Activated CD4-positive, alpha-beta T cell treated with anti-CD3 and anti-CD28 coated beads for 36 hours (primary cell): ENCODE measurements at regions not wholly inside any gene's neighbourhood (a gene's known extent, or its start where the extent isn't known, plus 50 kb on each side); places are given as distances from the start of the nearest gene placed in this dataset.

ENCODE experiments used
- ATAC-seq: fragments of 200-7000 bp; cut with Tn5 transposase; one replicate; pipeline ENCODE4 v1.10.0; 2021; ENCODE audit warnings: mild to moderate bottlenecking, moderate library complexity
- CTCF ChIA-PET: fragments of 350-600 bp; sonication (Branson Sonifier 250); formaldehyde crosslinking; loops from one replicate; lab custom pipeline; 2021; ENCODE audit warnings: antibody characterized with exemption; lab: Charles Lee
- POLR2A ChIA-PET: fragments of 350-600 bp; sonication (Branson Sonifier 250); formaldehyde crosslinking; loops from one replicate; lab custom pipeline; 2021; ENCODE audit warnings: antibody characterized with exemption, inconsistent platforms; lab: Charles Lee
- DNase-seq: peaks from one replicate; pipeline ENCODE4 v3.0.0-alpha.2; 2020
- H3K27ac Mint-ChIP-seq: one replicate; pipeline ENCODE4 v1.8.0; 2021; ENCODE audit warnings: mixed read lengths
- H3K27me3 Mint-ChIP-seq: one replicate; pipeline ENCODE4 v1.8.0; 2021; ENCODE audit warnings: mixed read lengths
- H3K36me3 Mint-ChIP-seq: one replicate; pipeline ENCODE4 v1.8.0; 2021; ENCODE audit warnings: low read depth, mixed read lengths
- H3K4me1 Mint-ChIP-seq: one replicate; pipeline ENCODE4 v1.8.0; 2021; ENCODE audit warnings: mixed read lengths
- H3K4me3 Mint-ChIP-seq: one replicate; pipeline ENCODE4 v1.8.0; 2021; ENCODE audit warnings: mild to moderate bottlenecking, moderate library complexity, mixed read lengths
- H3K9me3 Mint-ChIP-seq: one replicate; pipeline ENCODE4 v1.8.0; 2021; ENCODE audit warnings: low read depth, mixed read lengths
- intact Hi-C, 2 experiments: fragments of 100-400 bp; cut with DNase I in 1 of 2; cut with micrococcal nuclease in 1 of 2; formaldehyde crosslinking; loops; one replicate each; pipeline versions ENCODE4 v1.14.2 to v1.15.1; 2022 to 2024; cut with DNase I, micrococcal nuclease

DNA sequence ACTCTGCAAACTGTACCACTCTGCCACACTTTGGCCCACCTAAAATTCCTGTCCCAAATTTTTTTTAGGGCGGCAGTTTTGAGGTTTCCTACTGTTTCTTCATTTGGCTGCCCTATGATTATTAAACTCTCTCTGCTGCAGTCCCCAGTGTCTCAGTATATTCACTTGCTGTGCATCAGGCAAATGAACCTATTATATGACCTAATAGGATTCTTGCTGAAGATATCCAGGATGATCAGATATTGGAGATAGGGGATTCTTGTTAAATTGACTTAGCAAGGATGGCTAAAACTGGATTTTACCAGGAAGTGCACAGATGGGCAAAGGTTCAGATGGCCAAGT is 410.8 kb upstream of the DDI1 start:
- ChIA-PET CTCF (no interaction called here), POLR2A (no interaction called here)
- no peaks in the 10 kb centered on the region for H3K4me1 Mint-ChIP-seq
- H3K9me3 Mint-ChIP-seq = no peaks in the 10 kb centered on the region
- no peak overlapping the region for H3K4me3 Mint-ChIP-seq
- intact Hi-C loops = no loop called here
- no peak for ATAC-seq
- no peaks in the 10 kb centered on the region for H3K36me3 Mint-ChIP-seq
- peaks cover 1% of the 10 kb centered on the region for H3K27me3 Mint-ChIP-seq
- H3K27ac Mint-ChIP-seq = no peak overlapping the region
- no peak for DNase-seq

DNA sequence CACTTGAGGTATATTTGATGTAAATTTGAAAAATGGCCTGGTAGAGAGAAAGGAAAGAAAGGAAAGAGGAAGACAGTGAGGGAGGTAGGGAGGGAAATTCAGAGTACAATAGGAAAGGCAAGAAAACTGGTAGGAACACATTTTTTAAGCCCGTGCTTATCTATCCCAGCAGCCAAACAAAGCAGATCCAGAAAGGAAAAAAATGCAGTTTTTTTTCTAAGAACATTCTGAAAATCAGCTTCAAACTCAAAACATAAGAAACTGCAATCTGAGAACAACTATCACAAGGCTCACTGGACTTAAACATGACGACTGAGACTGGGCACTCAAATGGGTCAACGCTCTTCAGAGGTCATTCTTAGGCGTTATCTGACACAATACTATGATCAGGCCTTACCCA is 408.3 kb upstream of the DDI1 start:
- ATAC-seq = no peak
- intact Hi-C loops = no loop called here
- DNase-seq = no peak
- Mint-ChIP-seq H3K36me3 (no peaks in the 10 kb centered on the region), H3K4me1 (no peaks in the 10 kb centered on the region), H3K27ac (no peak overlapping the region), H3K9me3 (no peaks in the 10 kb centered on the region), H3K27me3 (peaks cover 1% of the 10 kb centered on the region), H3K4me3 (no peak overlapping the region)
- POLR2A ChIA-PET = no interaction called here
- CTCF ChIA-PET = no interaction called here

DNA sequence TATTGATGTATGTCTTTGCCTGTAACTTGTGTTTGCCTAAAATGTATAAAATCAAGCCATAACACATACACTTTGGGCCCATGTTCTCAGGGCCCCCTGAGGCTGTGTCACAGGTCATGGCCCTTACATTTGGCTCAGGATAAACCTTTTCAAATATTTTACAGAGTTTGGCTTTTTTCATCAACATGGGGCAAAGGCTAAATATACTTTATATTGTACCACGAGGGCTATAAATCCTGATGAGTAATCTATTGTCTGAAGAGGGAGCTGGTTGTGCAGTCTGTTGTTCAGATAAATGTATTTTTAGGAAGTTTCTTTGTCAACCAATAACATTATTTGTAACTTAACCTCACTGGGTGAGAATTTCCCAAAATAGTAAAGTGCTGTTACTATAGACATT is 404.6 kb upstream of the DDI1 start:
- no peak overlapping the region for H3K27ac Mint-ChIP-seq
- intact Hi-C loops = no loop called here
- H3K36me3 Mint-ChIP-seq = no peaks in the 10 kb centered on the region
- ChIA-PET CTCF (interaction anchor here (0.6 kb wide), 1 partner anchor 266 kb away, joined by 3 read pairs; no protein-coding TSS in a partner anchor), POLR2A (no interaction called here)
- no peak for ATAC-seq
- no peaks in the 10 kb centered on the region for H3K9me3 Mint-ChIP-seq
- no peak overlapping the region for H3K4me3 Mint-ChIP-seq
- H3K27me3 Mint-ChIP-seq = peaks cover 1% of the 10 kb centered on the region
- no peaks in the 10 kb centered on the region for H3K4me1 Mint-ChIP-seq
- DNase-seq = no peak

DNA sequence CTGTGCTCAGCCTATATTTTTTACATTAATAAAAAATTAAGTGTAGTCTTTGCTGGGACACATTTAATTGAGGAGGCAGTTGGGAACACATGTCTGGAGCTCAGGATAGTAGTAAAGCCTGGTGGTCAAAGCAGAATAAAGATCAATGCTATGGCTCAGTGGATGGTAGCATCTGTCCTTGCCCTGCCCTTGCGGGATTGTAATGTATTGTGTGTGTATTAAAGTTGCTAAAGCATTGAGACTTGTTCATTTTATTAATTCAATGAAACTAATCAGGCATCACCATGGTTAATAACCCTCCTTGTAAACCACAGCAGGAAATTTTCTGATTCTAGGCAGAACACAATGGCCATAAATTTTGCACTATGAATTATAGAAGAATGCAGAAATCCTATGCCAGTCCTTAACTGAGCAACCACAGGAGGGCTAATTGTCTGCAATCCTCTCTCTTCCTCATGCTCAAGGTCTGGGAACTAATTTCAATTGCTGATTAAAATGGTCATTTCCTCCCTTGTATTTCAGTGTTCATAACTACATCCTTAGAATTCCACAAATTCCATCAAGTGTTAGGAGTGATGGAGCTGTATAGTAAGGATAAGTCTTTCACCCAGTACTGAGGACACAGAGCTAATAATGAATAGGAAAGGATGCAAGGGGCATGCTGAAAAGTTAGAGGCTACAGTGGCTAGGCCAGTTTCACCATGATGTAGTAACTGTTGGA is 403.2 kb upstream of the DDI1 start:
- Mint-ChIP-seq H3K27ac (no peak overlapping the region), H3K27me3 (peaks cover 1% of the 10 kb centered on the region), H3K4me1 (no peaks in the 10 kb centered on the region), H3K4me3 (no peak overlapping the region), H3K36me3 (no peaks in the 10 kb centered on the region), H3K9me3 (no peaks in the 10 kb centered on the region)
- ChIA-PET POLR2A (no interaction called here), CTCF (no interaction called here)
- intact Hi-C loops = no loop called here
- ATAC-seq (no peak), DNase-seq (no peak)

DNA sequence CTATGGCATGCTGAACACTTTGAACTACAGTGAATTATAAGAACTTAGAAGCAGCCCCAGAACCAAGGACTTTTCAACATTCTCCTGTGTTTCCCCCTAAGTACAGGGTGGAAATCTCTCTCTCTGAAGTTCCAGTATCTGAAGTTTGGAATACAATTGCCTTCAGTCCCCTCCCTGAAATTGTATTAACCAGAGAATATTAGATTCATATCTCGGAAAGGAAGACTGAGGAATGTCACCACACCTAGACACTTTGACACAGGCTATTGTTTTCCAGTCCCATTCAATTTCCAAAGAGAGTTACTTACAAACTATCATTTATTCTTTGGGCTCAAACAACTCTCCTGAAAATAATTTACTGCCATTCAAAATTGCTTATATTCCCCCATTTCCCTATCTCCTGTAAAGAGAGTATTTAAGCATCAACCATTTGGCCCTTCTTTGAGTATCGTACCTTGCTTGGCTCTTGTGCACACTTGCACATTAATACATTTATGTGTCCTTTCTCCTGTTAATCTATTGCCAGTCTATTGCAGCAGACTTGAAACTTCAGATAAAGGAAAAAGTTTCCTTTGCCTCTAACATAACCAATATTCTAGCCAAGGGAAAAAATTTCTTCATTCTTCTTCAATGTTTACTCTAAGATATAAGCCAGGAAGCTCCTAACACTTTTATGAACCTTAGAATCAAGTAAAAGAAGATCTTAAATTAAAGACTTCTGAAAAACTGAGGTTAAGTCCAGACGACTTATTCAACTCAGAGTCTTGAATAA is 402.4 kb upstream of the DDI1 start:
- intact Hi-C loops = no loop called here
- Mint-ChIP-seq H3K36me3 (no peaks in the 10 kb centered on the region), H3K27me3 (peaks cover 1% of the 10 kb centered on the region), H3K4me3 (no peak overlapping the region), H3K4me1 (no peaks in the 10 kb centered on the region), H3K9me3 (no peaks in the 10 kb centered on the region), H3K27ac (no peak overlapping the region)
- ChIA-PET CTCF (no interaction called here), POLR2A (no interaction called here)
- ATAC-seq = no peak
- DNase-seq = no peak

DNA sequence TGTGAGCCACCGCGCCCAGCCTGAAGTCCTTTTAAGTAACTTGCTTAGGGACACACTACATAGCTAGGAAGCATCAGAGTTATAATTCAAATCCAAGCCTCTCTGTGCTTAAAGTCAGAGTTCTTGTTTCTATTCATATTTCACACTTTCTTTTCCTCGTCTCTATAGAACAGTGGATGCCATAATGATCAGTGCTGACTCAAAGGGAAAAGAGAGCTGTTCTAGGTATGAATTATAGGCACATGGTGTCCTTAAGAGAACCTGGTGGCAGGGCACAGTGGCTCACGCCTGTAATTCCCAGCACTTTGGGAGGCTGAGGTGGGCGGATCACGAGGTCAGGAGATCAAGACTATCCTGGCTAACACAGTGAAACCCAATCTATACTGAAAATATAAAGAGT is 400.2 kb upstream of the DDI1 start:
- Mint-ChIP-seq H3K4me1 (no peaks in the 10 kb centered on the region), H3K4me3 (no peak overlapping the region), H3K36me3 (no peaks in the 10 kb centered on the region), H3K9me3 (no peaks in the 10 kb centered on the region), H3K27me3 (no peaks in the 10 kb centered on the region), H3K27ac (no peak overlapping the region)
- CTCF ChIA-PET = no interaction called here
- intact Hi-C loops = no loop called here
- ATAC-seq (no peak), DNase-seq (no peak)
- POLR2A ChIA-PET = no interaction called here

DNA sequence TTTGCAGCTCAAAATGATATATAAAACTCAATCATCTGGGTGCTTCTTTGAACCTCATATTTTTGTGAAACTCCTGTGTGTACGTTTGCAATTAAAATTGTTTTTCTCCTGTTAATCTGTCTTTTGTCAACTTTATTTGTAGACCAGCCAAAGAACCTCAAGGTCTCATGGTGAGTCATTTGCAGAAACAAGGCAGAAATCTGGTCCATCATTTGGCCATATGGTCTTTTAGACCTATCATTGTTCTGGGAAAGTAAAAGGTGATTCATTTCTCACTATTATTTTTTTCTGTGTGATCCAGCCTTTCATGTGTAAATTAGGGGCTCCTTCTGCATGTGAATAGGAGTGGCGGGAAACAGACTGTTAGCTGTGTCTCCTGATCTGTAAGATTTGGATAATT is 399.1 kb upstream of the DDI1 start:
- ATAC-seq = no peak
- Mint-ChIP-seq H3K36me3 (no peaks in the 10 kb centered on the region), H3K4me3 (no peak overlapping the region), H3K4me1 (no peaks in the 10 kb centered on the region), H3K9me3 (no peaks in the 10 kb centered on the region), H3K27ac (no peak overlapping the region), H3K27me3 (no peaks in the 10 kb centered on the region)
- ChIA-PET POLR2A (no interaction called here), CTCF (no interaction called here)
- intact Hi-C loops = no loop called here
- no peak for DNase-seq

DNA sequence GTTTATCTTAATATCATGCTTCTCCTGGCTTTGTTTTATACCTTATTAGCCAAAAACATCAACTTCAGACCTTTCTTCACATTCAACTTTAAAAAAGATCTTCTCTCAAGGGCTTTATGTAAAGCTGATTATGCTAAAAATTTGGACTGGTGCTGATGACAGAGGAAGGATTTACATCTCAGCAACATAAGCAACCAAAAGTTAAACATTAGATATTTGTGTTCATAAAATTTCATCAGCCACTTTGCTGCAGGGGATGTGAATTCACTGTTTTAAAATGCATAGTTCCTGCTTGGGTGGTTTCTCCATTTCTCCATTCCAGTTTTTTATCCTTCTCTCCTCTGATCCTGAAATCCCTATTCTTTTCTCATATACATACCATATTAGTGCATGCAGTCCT is 398.6 kb upstream of the DDI1 start:
- Mint-ChIP-seq H3K4me3 (no peak overlapping the region), H3K4me1 (no peaks in the 10 kb centered on the region), H3K27ac (no peak overlapping the region), H3K36me3 (no peaks in the 10 kb centered on the region), H3K9me3 (no peaks in the 10 kb centered on the region), H3K27me3 (no peaks in the 10 kb centered on the region)
- ChIA-PET POLR2A (no interaction called here), CTCF (no interaction called here)
- ATAC-seq (no peak), DNase-seq (no peak)
- intact Hi-C loops = no loop called here

DNA sequence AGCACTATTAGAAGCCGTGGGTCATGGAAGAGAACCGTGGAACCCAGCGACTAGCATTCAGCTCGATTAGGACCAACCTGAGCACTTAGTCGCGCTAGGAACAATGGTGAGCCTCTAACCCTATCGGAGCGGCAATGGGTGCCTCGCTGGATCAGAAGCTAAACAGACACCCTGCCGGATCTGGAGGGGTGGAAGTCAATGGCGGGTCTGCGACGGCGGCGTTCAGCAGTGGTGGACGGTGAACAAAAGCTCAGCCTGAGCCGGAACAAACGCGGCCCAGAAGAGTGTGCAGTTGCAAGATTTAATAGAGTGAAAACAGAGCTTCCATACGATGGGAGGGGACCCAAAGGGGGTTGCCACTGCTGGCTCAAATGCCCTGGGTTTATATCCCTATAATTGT is 391.8 kb upstream of the DDI1 start:
- POLR2A ChIA-PET = no interaction called here
- intact Hi-C loops = no loop called here
- ATAC-seq (no peak), DNase-seq (no peak)
- H3K36me3 Mint-ChIP-seq = no peaks in the 10 kb centered on the region
- H3K9me3 Mint-ChIP-seq = no peaks in the 10 kb centered on the region
- CTCF ChIA-PET = no interaction called here
- H3K4me1 Mint-ChIP-seq = no peaks in the 10 kb centered on the region
- no peak overlapping the region for H3K4me3 Mint-ChIP-seq
- no peaks in the 10 kb centered on the region for H3K27me3 Mint-ChIP-seq
- no peak overlapping the region for H3K27ac Mint-ChIP-seq

DNA sequence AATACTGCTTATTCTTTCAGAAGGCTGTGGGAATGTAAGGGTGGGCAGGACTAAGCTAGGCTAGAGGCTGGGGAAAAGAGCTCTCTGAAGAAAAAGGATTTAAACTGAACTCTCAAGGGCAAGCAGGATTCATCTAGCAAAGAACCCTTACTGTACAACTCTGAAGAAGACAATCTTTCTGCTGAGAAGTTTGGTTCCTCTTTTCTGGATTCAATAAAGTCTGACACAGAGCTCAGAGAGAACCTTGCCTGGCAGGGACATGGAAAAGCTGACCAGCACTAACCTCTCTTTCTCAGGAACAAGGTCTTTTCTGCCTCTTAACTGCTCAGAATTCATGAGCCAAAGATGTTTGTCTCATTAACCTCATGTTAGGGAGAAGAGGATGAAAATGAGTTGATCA is 388.4 kb upstream of the DDI1 start:
- CTCF ChIA-PET = interaction anchor here (0.7 kb wide), 1 partner anchor 412 kb away, joined by 3 read pairs; no protein-coding TSS in a partner anchor
- POLR2A ChIA-PET = no interaction called here
- Mint-ChIP-seq H3K9me3 (no peaks in the 10 kb centered on the region), H3K27me3 (no peaks in the 10 kb centered on the region), H3K4me3 (no peak overlapping the region), H3K27ac (no peak overlapping the region), H3K36me3 (no peaks in the 10 kb centered on the region), H3K4me1 (no peaks in the 10 kb centered on the region)
- ATAC-seq = no peak
- DNase-seq = no peak
- intact Hi-C loops = no loop called here

DNA sequence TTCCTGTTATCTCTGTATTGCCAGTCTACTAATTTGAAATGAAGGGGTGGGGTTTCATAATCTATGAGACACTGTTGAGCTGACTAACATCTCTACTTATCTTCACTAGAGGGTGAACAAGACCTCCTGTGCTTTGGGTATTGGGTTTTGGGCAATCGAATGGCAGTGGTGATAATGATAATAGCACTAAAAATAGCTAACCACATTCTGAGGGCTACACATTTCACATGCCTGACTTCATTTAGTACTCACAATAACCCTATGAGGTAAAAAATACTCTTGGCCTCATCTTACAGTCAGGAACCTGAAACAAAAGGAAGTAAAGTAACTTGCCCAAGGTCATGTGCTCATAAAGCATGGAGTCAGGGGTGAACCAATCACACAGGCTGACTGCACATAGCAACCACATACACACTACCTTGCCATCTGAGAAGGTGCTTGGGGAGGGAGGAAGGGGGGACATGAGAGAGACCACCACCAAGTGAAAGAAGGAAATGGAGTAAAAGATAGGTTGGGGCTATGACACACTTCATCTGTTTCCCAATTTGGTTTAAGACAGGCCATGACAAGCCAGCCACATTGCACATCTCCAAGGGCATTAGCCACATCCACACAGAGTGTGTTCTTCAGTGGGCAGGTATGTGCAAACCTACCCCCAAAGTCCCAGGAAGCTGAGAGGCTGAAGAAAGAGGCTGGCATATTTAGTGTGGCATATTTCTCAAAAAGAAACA is 387.6 kb upstream of the DDI1 start:
- H3K4me1 Mint-ChIP-seq = no peaks in the 10 kb centered on the region
- no peak overlapping the region for H3K27ac Mint-ChIP-seq
- H3K36me3 Mint-ChIP-seq = no peaks in the 10 kb centered on the region
- CTCF ChIA-PET = no interaction called here
- H3K27me3 Mint-ChIP-seq = no peaks in the 10 kb centered on the region
- no peak overlapping the region for H3K4me3 Mint-ChIP-seq
- intact Hi-C loops = no loop called here
- POLR2A ChIA-PET = no interaction called here
- H3K9me3 Mint-ChIP-seq = no peaks in the 10 kb centered on the region
- ATAC-seq (no peak), DNase-seq (no peak)

DNA sequence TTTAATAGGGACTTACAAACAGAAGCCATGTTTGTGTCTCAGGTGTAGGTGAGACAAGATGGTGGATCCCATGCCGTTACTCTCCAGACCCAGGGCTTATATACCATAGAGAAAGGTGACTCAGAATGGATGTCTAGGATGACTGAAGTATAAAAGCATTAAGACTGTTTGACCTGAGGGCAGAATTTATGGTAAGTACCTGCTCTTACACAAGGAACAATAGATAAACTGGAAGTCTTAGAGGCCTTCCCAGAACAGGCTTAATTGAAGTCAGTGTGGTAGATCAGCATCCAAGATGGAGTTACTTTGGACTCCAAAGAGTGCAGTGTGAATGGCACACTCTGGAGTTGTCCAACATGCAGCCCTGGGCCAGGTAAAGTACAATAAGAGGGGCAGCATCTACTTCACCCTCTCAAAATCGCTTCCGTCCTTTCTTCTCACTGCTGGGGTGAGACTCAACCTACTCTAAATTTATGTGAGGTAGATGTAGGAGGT is 387.0 kb upstream of the DDI1 start:
- no peak overlapping the region for H3K4me3 Mint-ChIP-seq
- DNase-seq (no peak), ATAC-seq (no peak)
- no peaks in the 10 kb centered on the region for H3K36me3 Mint-ChIP-seq
- intact Hi-C loops = no loop called here
- no peaks in the 10 kb centered on the region for H3K4me1 Mint-ChIP-seq
- CTCF ChIA-PET = interaction anchor here (1.4 kb wide), 1 partner anchor 8 kb away, joined by 4 read pairs; no protein-coding TSS in a partner anchor
- H3K27ac Mint-ChIP-seq = no peak overlapping the region
- no peaks in the 10 kb centered on the region for H3K27me3 Mint-ChIP-seq
- no peaks in the 10 kb centered on the region for H3K9me3 Mint-ChIP-seq
- POLR2A ChIA-PET = no interaction called here
